ENCODE measurements at regions not wholly inside any gene's neighbourhood (a gene's known extent, or its start where the extent isn't known, plus 50 kb on each side); places are given as distances from the start of the nearest gene placed in this dataset.

- Histone ChIP-seq H3K36me3 (no peaks in the 10 kb centered on the region), H3K27me3 (no peaks in the 10 kb centered on the region), H3K4me1 (no peaks in the 10 kb centered on the region; the same call in 1 of the 2 replicates), H3K4me3 (ENCODE audit: low read depth, low read length) (no peak overlapping the region), H3K9me3 (no peaks in the 10 kb centered on the region)
- no peak for DNase-seq
- TF ChIP-seq CTCF (IDR thresholded peaks at IDR 0.05; ENCODE audit: low read depth, low read length) = no peak
Observed at GRCh38 chr21:17433730-17434129, 79.1 kb upstream of the CXADR start.

GRCh38 chr21:17435565-17436543 lies 77.0 kb upstream of the CXADR start:
- TF ChIP-seq CTCF (IDR thresholded peaks at IDR 0.05; ENCODE audit: low read depth, low read length) = no peak

GRCh38 chr21:17436626-17437111 lies 76.2 kb upstream of the CXADR start:
- DNase-seq = no peak
- TF ChIP-seq CTCF (IDR thresholded peaks at IDR 0.05; ENCODE audit: low read depth, low read length) = no peak
- no peaks in the 10 kb centered on the region for H3K27me3 ChIP-seq
- no peaks in the 10 kb centered on the region for H3K9me3 ChIP-seq
- no peaks in the 10 kb centered on the region; the same call in 1 of the 2 replicates for H3K4me1 ChIP-seq
- no peak overlapping the region for H3K4me3 ChIP-seq (ENCODE audit: low read depth, low read length)
- H3K36me3 ChIP-seq = no peaks in the 10 kb centered on the region

More at GRCh38 chr21:17435565-17436543, 77.0 kb upstream of the CXADR start:
- H3K27me3 ChIP-seq = no peaks in the 10 kb centered on the region
- DNase-seq = no peak
- no peak overlapping the region for H3K4me3 ChIP-seq (ENCODE audit: low read depth, low read length)
- no peaks in the 10 kb centered on the region for H3K36me3 ChIP-seq
- no peaks in the 10 kb centered on the region; the same call in 1 of the 2 replicates for H3K4me1 ChIP-seq
- H3K9me3 ChIP-seq = no peaks in the 10 kb centered on the region

- no peaks in the 10 kb centered on the region for H3K27me3 ChIP-seq
- peak; percentile 31 for DNase-seq
- TF ChIP-seq CTCF (IDR thresholded peaks at IDR 0.05; ENCODE audit: low read depth, low read length) = no peak
Observed at GRCh38 chr21:17438635-17439034, 74.2 kb upstream of the CXADR start.

GRCh38 chr21:17440969-17441368 lies 71.9 kb upstream of the CXADR start:
- Histone ChIP-seq H3K4me3 (ENCODE audit: low read depth, low read length) (no peak overlapping the region), H3K27me3 (no peaks in the 10 kb centered on the region)
- no peak for DNase-seq

More at GRCh38 chr21:17438635-17439034, 74.2 kb upstream of the CXADR start:
- no peaks in the 10 kb centered on the region; the same call in 1 of the 2 replicates for H3K4me1 ChIP-seq
- H3K9me3 ChIP-seq = no peaks in the 10 kb centered on the region
- H3K4me3 ChIP-seq (ENCODE audit: low read depth, low read length) = no peak overlapping the region
- no peaks in the 10 kb centered on the region for H3K36me3 ChIP-seq

More at GRCh38 chr21:17440969-17441368, 71.9 kb upstream of the CXADR start:
- no peak for TF ChIP-seq CTCF (IDR thresholded peaks at IDR 0.05; ENCODE audit: low read depth, low read length)
- Histone ChIP-seq H3K9me3 (no peaks in the 10 kb centered on the region), H3K4me1 (no peaks in the 10 kb centered on the region; the same call in 1 of the 2 replicates), H3K36me3 (no peaks in the 10 kb centered on the region)
